Endodermal cell (in vitro differentiated cells): ENCODE measurements at regions not wholly inside any gene's neighbourhood (a gene's known extent, or its start where the extent isn't known, plus 50 kb on each side); places are given as distances from the start of the nearest gene placed in this dataset.

Experiments used
- DNase-seq: peaks from one replicate; pipeline ENCODE4 v3.0.0-alpha.2; 2017
- H3K27ac ChIP-seq: 2 replicates; pipeline ENCODE4 v1.5.1; 2013; ENCODE audit warnings: mild to moderate bottlenecking, low read depth, low read length, moderate library complexity
- H3K27me3 ChIP-seq: 2 replicates; pipeline ENCODE4 v1.6.1; 2013; ENCODE audit warnings: mild to moderate bottlenecking, low read length, moderate library complexity; ENCODE audit not compliant: insufficient read depth, control insufficient read depth, poor library complexity, severe bottlenecking
- H3K36me3 ChIP-seq: 2 replicates; pipeline ENCODE4 v1.7.0; 2013; ENCODE audit warnings: mild to moderate bottlenecking, low read length, moderate library complexity; ENCODE audit not compliant: control insufficient read depth, insufficient read depth
- H3K4me1 ChIP-seq: one replicate; pipeline ENCODE4 v1.7.0; 2013; ENCODE audit warnings: low read length; ENCODE audit not compliant: control insufficient read depth, insufficient read depth
- H3K4me3 ChIP-seq: 2 replicates; pipeline ENCODE4 v1.5.1; 2013; ENCODE audit warnings: mild to moderate bottlenecking, low read length, moderate library complexity
- H3K9ac ChIP-seq: 2 replicates; pipeline ENCODE4 v1.6.1; 2013; ENCODE audit warnings: mild to moderate bottlenecking, low read length, moderate library complexity; ENCODE audit not compliant: poor library complexity, severe bottlenecking; ENCODE audit errors: extremely low read depth
- H3K9me3 ChIP-seq: 2 replicates; pipeline ENCODE4 v1.6.1; 2013; ENCODE audit warnings: mild to moderate bottlenecking, low read length, moderate library complexity; ENCODE audit not compliant: control insufficient read depth
- H3K27ac Mint-ChIP-seq: 2 replicates; pipeline ENCODE4 v1.8.0; 2020; ENCODE audit warnings: mixed read lengths
- H3K27me3 Mint-ChIP-seq: 2 replicates; pipeline ENCODE4 v1.8.0; 2021; ENCODE audit warnings: mild to moderate bottlenecking, mixed read lengths; ENCODE audit not compliant: insufficient read depth
- H3K36me3 Mint-ChIP-seq: 2 replicates; pipeline ENCODE4 v1.8.0; 2020; ENCODE audit warnings: low read depth, mixed read lengths
- H3K4me1 Mint-ChIP-seq: 2 replicates; pipeline ENCODE4 v1.8.0; 2020; ENCODE audit warnings: mixed read lengths
- H3K4me3 Mint-ChIP-seq: 2 replicates; pipeline ENCODE4 v1.8.0; 2020; ENCODE audit warnings: mild to moderate bottlenecking, moderate library complexity, mixed read lengths
- H3K9me3 Mint-ChIP-seq: 2 replicates; pipeline ENCODE4 v1.8.0; 2020; ENCODE audit warnings: mild to moderate bottlenecking, mixed read lengths
- WGBS, 2 experiments: methylation state at CpG; one replicate each; pipeline versions ENCODE4 v1.1.5 to v1.1.7; 2013; ENCODE audit warnings: missing lambda C conversion rate in 2 of 2, mixed read lengths in 1 of 2; ENCODE audit not compliant: insufficient coverage in 1 of 2, insufficient read length in 1 of 2; 5-methylcytosine and 5-hydroxymethylcytosine counted together
- TF ChIP-seq, protein P1 (sequence below): fragments of 200-600 bp; sonication (generic); conservative IDR thresholded peaks from 2 replicates; pipeline ENCODE4 v1.5.0; 2021; ENCODE audit warnings: antibody characterized with exemption, mild to moderate bottlenecking

DNA sequence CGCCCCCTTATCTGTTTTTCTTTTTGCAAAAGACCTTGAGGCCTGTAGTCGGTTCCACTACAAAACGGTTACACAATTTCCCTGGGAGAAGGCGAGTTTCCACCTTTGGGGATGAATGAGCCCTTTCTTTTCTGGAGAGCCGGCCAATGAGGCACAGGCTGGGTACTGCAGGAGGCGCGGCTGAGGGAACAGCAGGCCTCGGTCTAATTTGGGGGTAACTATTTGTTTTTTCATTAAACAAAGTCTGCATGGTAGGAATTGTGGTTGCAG lies 129.2 kb downstream of the MYCN start:
- Mint-ChIP-seq H3K4me3 (peak overlapping the region; percentile 15), H3K4me1 (peaks cover 45% of the 10 kb centered on the region), H3K36me3 (no peaks in the 10 kb centered on the region), H3K27ac (peak overlapping the region; percentile 92), H3K9me3 (peaks cover 8% of the 10 kb centered on the region), H3K27me3 (no peaks in the 10 kb centered on the region)
- Histone ChIP-seq H3K4me1 (peaks cover 28% of the 10 kb centered on the region), H3K4me3 (no peak overlapping the region), H3K27me3 (no peaks in the 10 kb centered on the region), H3K9me3 (peaks cover 15% of the 10 kb centered on the region), H3K9ac (no peak overlapping the region), H3K27ac (peak overlapping the region; percentile 86), H3K36me3 (no peaks in the 10 kb centered on the region)
- DNase-seq = no peak
- TF ChIP-seq, protein P1, sequence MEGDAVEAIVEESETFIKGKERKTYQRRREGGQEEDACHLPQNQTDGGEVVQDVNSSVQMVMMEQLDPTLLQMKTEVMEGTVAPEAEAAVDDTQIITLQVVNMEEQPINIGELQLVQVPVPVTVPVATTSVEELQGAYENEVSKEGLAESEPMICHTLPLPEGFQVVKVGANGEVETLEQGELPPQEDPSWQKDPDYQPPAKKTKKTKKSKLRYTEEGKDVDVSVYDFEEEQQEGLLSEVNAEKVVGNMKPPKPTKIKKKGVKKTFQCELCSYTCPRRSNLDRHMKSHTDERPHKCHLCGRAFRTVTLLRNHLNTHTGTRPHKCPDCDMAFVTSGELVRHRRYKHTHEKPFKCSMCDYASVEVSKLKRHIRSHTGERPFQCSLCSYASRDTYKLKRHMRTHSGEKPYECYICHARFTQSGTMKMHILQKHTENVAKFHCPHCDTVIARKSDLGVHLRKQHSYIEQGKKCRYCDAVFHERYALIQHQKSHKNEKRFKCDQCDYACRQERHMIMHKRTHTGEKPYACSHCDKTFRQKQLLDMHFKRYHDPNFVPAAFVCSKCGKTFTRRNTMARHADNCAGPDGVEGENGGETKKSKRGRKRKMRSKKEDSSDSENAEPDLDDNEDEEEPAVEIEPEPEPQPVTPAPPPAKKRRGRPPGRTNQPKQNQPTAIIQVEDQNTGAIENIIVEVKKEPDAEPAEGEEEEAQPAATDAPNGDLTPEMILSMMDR = no peak
- 76 to 81% methylated on average over 7 to 8 of the region's 8 CpGs for WGBS, 2 experiments

DNA sequence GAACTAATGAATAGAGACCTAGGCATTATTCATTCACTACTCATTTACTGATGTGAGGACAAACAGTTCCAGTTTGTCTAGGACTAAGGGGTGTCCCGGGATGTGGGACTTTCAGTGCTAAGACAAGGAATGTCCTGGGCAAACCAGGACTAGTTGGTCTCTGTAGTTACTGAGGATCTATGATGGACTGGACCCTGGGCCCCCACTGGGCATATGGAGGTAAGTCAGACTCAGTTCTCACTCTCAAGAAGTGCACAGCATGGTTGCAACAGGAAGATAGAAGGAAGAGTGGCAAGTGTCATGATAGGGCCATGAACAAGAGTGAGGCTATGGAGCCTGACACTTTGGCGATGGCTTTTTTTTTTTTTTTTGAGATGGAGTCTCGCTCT lies 128.2 kb downstream of the MYCN start:
- Histone ChIP-seq H3K9me3 (peaks cover 26% of the 10 kb centered on the region), H3K4me3 (no peak overlapping the region), H3K36me3 (no peaks in the 10 kb centered on the region), H3K4me1 (peaks cover 28% of the 10 kb centered on the region), H3K9ac (no peak overlapping the region), H3K27me3 (no peaks in the 10 kb centered on the region), H3K27ac (no peak overlapping the region)
- 87% methylated on average over 3 of the region's 3 CpGs; no CpG with 5 or more reads in 1 of the 2 experiments for WGBS, 2 experiments
- TF ChIP-seq, protein P1 = no peak
- Mint-ChIP-seq H3K27ac (peak overlapping the region; percentile 38), H3K9me3 (peaks cover 18% of the 10 kb centered on the region), H3K4me3 (no peak overlapping the region), H3K36me3 (peaks cover 7% of the 10 kb centered on the region), H3K27me3 (no peaks in the 10 kb centered on the region), H3K4me1 (peaks cover 45% of the 10 kb centered on the region)
- no peak for DNase-seq

DNA sequence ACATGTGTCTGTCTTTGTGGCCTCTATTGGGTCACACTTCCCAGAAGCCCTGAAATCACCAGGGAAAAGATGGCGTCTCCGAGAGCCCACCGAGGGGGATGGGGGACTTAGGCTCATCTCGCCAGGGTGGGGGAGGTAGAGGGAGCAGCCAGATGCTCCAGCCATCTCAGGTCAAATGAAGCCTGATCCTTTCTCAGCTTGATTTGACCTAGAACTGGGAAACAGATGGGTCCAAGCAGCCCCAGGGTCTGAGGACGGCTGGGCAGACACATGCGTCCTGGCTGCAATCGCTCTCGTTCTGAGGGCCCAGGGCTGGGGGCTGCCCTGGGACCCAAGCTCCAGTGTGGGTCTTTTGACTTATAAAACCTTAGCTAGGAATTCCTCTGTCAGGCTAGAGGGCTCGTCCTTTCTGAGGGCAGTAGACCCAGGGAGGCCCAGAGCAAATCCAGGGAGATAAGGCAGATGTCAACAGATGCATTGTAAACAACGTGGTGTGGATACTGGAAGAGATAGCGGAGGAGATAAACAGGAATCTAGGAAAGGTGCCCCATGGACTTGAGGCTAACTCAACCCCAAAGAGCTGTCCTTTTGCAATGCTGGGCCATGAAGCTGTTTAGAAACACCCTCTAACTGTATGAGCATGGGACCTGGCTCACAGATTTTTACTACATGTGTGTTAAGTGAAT lies 127.7 kb downstream of the MYCN start:
- H3K9me3 ChIP-seq = peaks cover 31% of the 10 kb centered on the region
- Mint-ChIP-seq H3K4me1 (peaks cover 45% of the 10 kb centered on the region), H3K27me3 (no peaks in the 10 kb centered on the region), H3K27ac (peak overlapping the region; percentile 65), H3K4me3 (no peak overlapping the region), H3K36me3 (peaks cover 9% of the 10 kb centered on the region), H3K9me3 (peaks cover 23% of the 10 kb centered on the region)
- no peaks in the 10 kb centered on the region for H3K27me3 ChIP-seq
- H3K9ac ChIP-seq = no peak overlapping the region
- TF ChIP-seq, protein P1 = no peak
- whole genome bisulfite sequencing, 2 experiments = 67 to 83% methylated on average over 7 to 11 of the region's 11 CpGs
- H3K27ac ChIP-seq = peak overlapping the region; percentile 11
- H3K4me3 ChIP-seq = peak overlapping the region; percentile 48
- no peaks in the 10 kb centered on the region for H3K36me3 ChIP-seq
- DNase-seq = peak; percentile 68
- peaks cover 28% of the 10 kb centered on the region for H3K4me1 ChIP-seq
